Stomach (tissue), 8 donors: ENCODE measurements at regions not wholly inside any gene's neighbourhood (a gene's known extent, or its start where the extent isn't known, plus 50 kb on each side); places are given as distances from the start of the nearest gene placed in this dataset.

Experiments used
- DNase-seq, 2 donors: peaks; one replicate each; pipeline versions ENCODE4 v3.0.0 to v3.0.0-alpha.2; 2013 to 2019
- H3K27ac ChIP-seq, 5 donors: fragments of 200-600 bp in 4 of 5; sonication (generic) in 4 of 5; one replicate each; pipeline ENCODE4 v1.5.1; 2013 to 2019; ENCODE audit warnings: mild to moderate bottlenecking in 1 of 5, moderate library complexity in 1 of 5
- H3K27me3 ChIP-seq, 3 donors: fragments of 200-600 bp; sonication (generic); one replicate each; pipeline ENCODE4 v1.5.1; 2017 to 2019; ENCODE audit warnings: mixed run types in 1 of 3
- H3K36me3 ChIP-seq, 4 donors: fragments of 200-600 bp; sonication (generic); 1 replicate in 3 of 4; 2 replicates in 1 of 4; pipeline ENCODE4 v1.5.1; 2016 to 2019
- H3K4me1 ChIP-seq, 4 donors: fragments of 200-600 bp; sonication (generic); one replicate each; pipeline ENCODE4 v1.5.1; 2016 to 2019
- H3K4me3 ChIP-seq, 4 donors: fragments of 200-600 bp; sonication (generic) in 3 of 4; one replicate each; pipeline ENCODE4 v1.5.1; 2016 to 2019; ENCODE audit warnings: mild to moderate bottlenecking in 1 of 4
- H3K9me3 ChIP-seq, 4 donors: fragments of 200-600 bp; sonication (generic); one replicate each; pipeline ENCODE4 v1.5.1; 2016 to 2019
- CTCF ChIP-seq, 7 experiments: fragments of 450-650 bp in 4 of 7; fragments of 200-600 bp in 3 of 7; sonication (generic) in 3 of 7; IDR thresholded peaks; one replicate each; pipeline ENCODE4 v1.5.1; 2016 to 2019; ENCODE audit warnings: antibody characterized with exemption in 7 of 7, control low read depth in 2 of 7, mild to moderate bottlenecking in 1 of 7
- EP300 ChIP-seq: sonication (generic); formaldehyde crosslinking; IDR thresholded peaks from one replicate; pipeline ENCODE4 v1.6.1; 2017; ENCODE audit warnings: antibody characterized with exemption
- POLR2A ChIP-seq, 4 donors: fragments of 450-650 bp; IDR thresholded peaks; one replicate each; pipeline ENCODE4 v1.6.1; 2016; ENCODE audit warnings: antibody characterized with exemption in 4 of 4, control low read depth in 2 of 4, mild to moderate bottlenecking in 1 of 4, moderate library complexity in 1 of 4
- POLR2AphosphoS5 ChIP-seq, 3 donors: sonication (generic); formaldehyde crosslinking; IDR thresholded peaks; one replicate each; pipeline ENCODE4 v1.6.1; 2016; ENCODE audit warnings: antibody characterized with exemption in 3 of 3
- WGBS, 5 donors: extraction: QIAGEN DNeasy Blood & Tissue Kit in 3 of 5; methylation state at CpG; one replicate each; pipeline versions ENCODE4 v1.1.5 to v1.1.7; 2013 to 2018; 5-methylcytosine and 5-hydroxymethylcytosine counted together
- intact Hi-C: fragments of 100-400 bp; cut with DNase I; formaldehyde crosslinking; loops from one replicate; pipeline ENCODE4 v1.15.1; 2023; ENCODE audit warnings: low total_unique reads
- donor health status: healthy with polysubstance abuse.
- donor health status: Bipolar disorder and iron deficiency.
- donor health status: healthy.

- intact Hi-C loops, result loop anchor here (10.0 kb wide), 2 partner anchors 525 to 765 kb away; no protein-coding TSS in a partner anchor
Observed at GRCh38 chr6:163950159-163950558, 535.6 kb downstream of the QKI start.

GRCh38 chr6:163949431-163949830 is 534.9 kb downstream of the QKI start:
- 77 to 86% (median 84%) methylated on average over 4 of the region's 4 CpGs for WGBS, 5 donors
- Histone ChIP-seq H3K27ac (no peak overlapping the region), H3K4me3 (no peak overlapping the region), H3K9me3 (no peaks in the 10 kb centered on the region), H3K36me3 (no peaks in the 10 kb centered on the region), H3K4me1 (peaks cover 0 to 14% (median 4%) of the 10 kb centered on the region in 4 donors), H3K27me3 (no peaks in the 10 kb centered on the region)
- no peak for TF ChIP-seq EP300
- no peak for TF ChIP-seq POLR2A (IDR thresholded peaks at IDR 0.05)
- no peak for TF ChIP-seq CTCF (IDR thresholded peaks at IDR 0.05)
- no peak for TF ChIP-seq POLR2AphosphoS5 (IDR thresholded peaks at IDR 0.05)
- no peak for DNase-seq
- intact Hi-C loops, result no loop called here

More at GRCh38 chr6:163950159-163950558, 535.6 kb downstream of the QKI start:
- no peak for TF ChIP-seq POLR2AphosphoS5 (IDR thresholded peaks at IDR 0.05)
- TF ChIP-seq EP300, result no peak
- no peak for TF ChIP-seq CTCF (IDR thresholded peaks at IDR 0.05)
- no peak for TF ChIP-seq POLR2A (IDR thresholded peaks at IDR 0.05)
- H3K4me1 ChIP-seq, result peaks cover 0 to 14% (median 4%) of the 10 kb centered on the region in 4 donors
- H3K27me3 ChIP-seq, result no peaks in the 10 kb centered on the region
- H3K4me3 ChIP-seq, result no peak overlapping the region
- no peaks in the 10 kb centered on the region for H3K36me3 ChIP-seq
- H3K9me3 ChIP-seq, result no peaks in the 10 kb centered on the region
- WGBS, 5 donors, result 77 to 86% (median 81%) methylated on average over 3 of the region's 3 CpGs
- no peak for DNase-seq
- H3K27ac ChIP-seq, result no peak overlapping the region

GRCh38 chr6:163948250-163948649 is 533.7 kb downstream of the QKI start:
- Histone ChIP-seq H3K4me1 (peaks cover 0 to 14% (median 4%) of the 10 kb centered on the region in 4 donors), H3K4me3 (no peak overlapping the region), H3K9me3 (no peaks in the 10 kb centered on the region), H3K27me3 (no peaks in the 10 kb centered on the region), H3K36me3 (no peaks in the 10 kb centered on the region), H3K27ac (no peak overlapping the region)
- 73 to 86% (median 84%) methylated on average over 5 of the region's 5 CpGs for WGBS, 5 donors
- intact Hi-C loops, result no loop called here
- DNase-seq, result no peak
- TF ChIP-seq EP300, result no peak
- TF ChIP-seq POLR2A (IDR thresholded peaks at IDR 0.05), result no peak
- TF ChIP-seq CTCF (IDR thresholded peaks at IDR 0.05), result no peak
- no peak for TF ChIP-seq POLR2AphosphoS5 (IDR thresholded peaks at IDR 0.05)

- DNase-seq, result no peak
- Histone ChIP-seq H3K9me3 (no peaks in the 10 kb centered on the region), H3K27me3 (no peaks in the 10 kb centered on the region), H3K36me3 (no peaks in the 10 kb centered on the region), H3K4me3 (no peak overlapping the region), H3K4me1 (peaks cover 0 to 14% (median 4%) of the 10 kb centered on the region in 4 donors), H3K27ac (no peak overlapping the region)
- WGBS, 5 donors, result 78 to 89% (median 86%) methylated on average over 3 of the region's 3 CpGs
- TF ChIP-seq CTCF (IDR thresholded peaks at IDR 0.05) (no peak), POLR2A (IDR thresholded peaks at IDR 0.05) (no peak), EP300 (no peak), POLR2AphosphoS5 (IDR thresholded peaks at IDR 0.05) (no peak)
- intact Hi-C loops, result no loop called here
Observed at GRCh38 chr6:163947276-163947675, 532.8 kb downstream of the QKI start.
